Ishikawa (cell line): ENCODE measurements at regions not wholly inside any gene's neighbourhood (a gene's known extent, or its start where the extent isn't known, plus 50 kb on each side); places are given as distances from the start of the nearest gene placed in this dataset.

ENCODE experiments used
- EGR1 ChIP-seq: IDR thresholded peaks from 2 replicates; pipeline ENCODE4 v1.6.1; 2012
- MAX ChIP-seq: IDR thresholded peaks from 2 replicates; pipeline ENCODE4 v1.6.1; 2012

GRCh38 chr10:90197766-90198165 lies 496.4 kb downstream of the KIF20B start:
- TF ChIP-seq MAX (no peak), EGR1 (no peak)
